BJ (cell line): ENCODE measurements at regions not wholly inside any gene's neighbourhood (a gene's known extent, or its start where the extent isn't known, plus 50 kb on each side); places are given as distances from the start of the nearest gene placed in this dataset.
"Not testable (repeated sequence)": the region's sequence is repeated elsewhere in the genome, so short reads cannot be mapped to it uniquely, and the experiment has no call there.

ENCODE experiments used
- CTCF ChIA-PET: fragments of 350-600 bp; formaldehyde crosslinking; extraction: SDS; loops from one replicate; lab custom pipeline; 2021; ENCODE audit warnings: antibody characterized with exemption, inconsistent platforms; lab: Yijun Ruan, JAX
- POLR2A ChIA-PET: fragments of 300-600 bp; sonication (Branson Sonifier 250); formaldehyde crosslinking; extraction: SDS; loops from one replicate; lab custom pipeline; 2021; ENCODE audit warnings: antibody characterized with exemption; lab: Charles Lee
- DNase-seq: peaks from one replicate; pipeline ENCODE4 v3.0.0-alpha.2; 2011; ENCODE audit warnings: low read depth
- H3K27me3 ChIP-seq: 2 replicates; pipeline ENCODE4 v1.6.0; 2011; ENCODE audit warnings: low read length; ENCODE audit not compliant: control insufficient read depth, insufficient read depth
- H3K36me3 ChIP-seq: 2 replicates; pipeline ENCODE4 v1.5.1; 2011; ENCODE audit warnings: low read length; ENCODE audit not compliant: control insufficient read depth, insufficient read depth
- H3K4me3 ChIP-seq: 2 replicates; pipeline ENCODE4 v1.5.1; 2011; ENCODE audit warnings: low read depth, mild to moderate bottlenecking, control low read depth, low read length
- TF ChIP-seq, protein P1 (sequence below): IDR thresholded peaks from 2 replicates; pipeline ENCODE4 v1.5.1; 2011; ENCODE audit warnings: low read depth, mild to moderate bottlenecking, control low read depth, inconsistent platforms, low read length, moderate library complexity; ENCODE audit not compliant: insufficient read depth

DNA sequence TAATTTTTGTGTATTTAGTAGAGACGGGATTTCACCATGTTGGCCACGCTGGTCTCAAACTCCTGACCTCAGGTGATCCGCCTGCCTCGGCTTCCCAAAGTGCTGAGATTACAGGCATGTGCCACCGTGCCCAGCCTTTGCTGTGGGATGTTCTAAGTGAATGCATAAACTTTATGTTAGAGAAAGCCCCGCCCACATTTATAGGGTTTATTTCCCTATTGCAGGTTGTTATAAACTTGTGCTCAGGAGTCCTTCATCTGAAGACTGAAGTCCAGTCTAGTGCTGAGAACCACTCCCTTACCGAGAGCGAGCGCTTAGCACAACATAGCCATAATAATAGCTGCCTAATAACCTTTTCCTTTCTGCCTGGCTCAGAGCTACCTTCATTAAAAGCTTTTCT is 75.4 kb upstream of the ZNF217 start:
- ChIA-PET CTCF (interaction anchor here (1.1 kb wide), 1 partner anchor 9 kb away, joined by 3 read pairs; no protein-coding TSS in a partner anchor), POLR2A (no interaction called here)
- DNase-seq = no peak
- H3K4me3 ChIP-seq = no peak overlapping the region
- H3K27me3 ChIP-seq = no peaks in the 10 kb centered on the region
- TF ChIP-seq, protein P1, sequence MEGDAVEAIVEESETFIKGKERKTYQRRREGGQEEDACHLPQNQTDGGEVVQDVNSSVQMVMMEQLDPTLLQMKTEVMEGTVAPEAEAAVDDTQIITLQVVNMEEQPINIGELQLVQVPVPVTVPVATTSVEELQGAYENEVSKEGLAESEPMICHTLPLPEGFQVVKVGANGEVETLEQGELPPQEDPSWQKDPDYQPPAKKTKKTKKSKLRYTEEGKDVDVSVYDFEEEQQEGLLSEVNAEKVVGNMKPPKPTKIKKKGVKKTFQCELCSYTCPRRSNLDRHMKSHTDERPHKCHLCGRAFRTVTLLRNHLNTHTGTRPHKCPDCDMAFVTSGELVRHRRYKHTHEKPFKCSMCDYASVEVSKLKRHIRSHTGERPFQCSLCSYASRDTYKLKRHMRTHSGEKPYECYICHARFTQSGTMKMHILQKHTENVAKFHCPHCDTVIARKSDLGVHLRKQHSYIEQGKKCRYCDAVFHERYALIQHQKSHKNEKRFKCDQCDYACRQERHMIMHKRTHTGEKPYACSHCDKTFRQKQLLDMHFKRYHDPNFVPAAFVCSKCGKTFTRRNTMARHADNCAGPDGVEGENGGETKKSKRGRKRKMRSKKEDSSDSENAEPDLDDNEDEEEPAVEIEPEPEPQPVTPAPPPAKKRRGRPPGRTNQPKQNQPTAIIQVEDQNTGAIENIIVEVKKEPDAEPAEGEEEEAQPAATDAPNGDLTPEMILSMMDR = no peak
- no peaks in the 10 kb centered on the region for H3K36me3 ChIP-seq

- TF ChIP-seq, protein P1 = no peak
Measured at GRCh38 chr20:53666144-53666543, 72.5 kb upstream of the ZNF217 start.

GRCh38 chr20:53664121-53664520 is 70.5 kb upstream of the ZNF217 start:
- TF ChIP-seq, protein P1 = no peak
- DNase-seq = no peak
- Histone ChIP-seq H3K4me3 (no peak overlapping the region), H3K36me3 (no peaks in the 10 kb centered on the region), H3K27me3 (no peaks in the 10 kb centered on the region)
- ChIA-PET CTCF (no interaction called here), POLR2A (no interaction called here)

More at GRCh38 chr20:53666144-53666543, 72.5 kb upstream of the ZNF217 start:
- Histone ChIP-seq H3K36me3 (no peaks in the 10 kb centered on the region), H3K27me3 (no peaks in the 10 kb centered on the region), H3K4me3 (no peak overlapping the region)
- ChIA-PET POLR2A (no interaction called here), CTCF (no interaction called here)
- no peak for DNase-seq

GRCh38 chr20:53663521-53663920 is 69.9 kb upstream of the ZNF217 start:
- DNase-seq, H3K4me3 ChIP-seq, H3K36me3 ChIP-seq, CTCF ChIA-PET, POLR2A ChIA-PET, H3K27me3 ChIP-seq: not testable (repeated sequence)

- TF ChIP-seq, protein P1 = no peak
- Histone ChIP-seq H3K27me3 (no peaks in the 10 kb centered on the region), H3K4me3 (no peak overlapping the region), H3K36me3 (no peaks in the 10 kb centered on the region)
- ChIA-PET CTCF (no interaction called here), POLR2A (no interaction called here)
- no peak for DNase-seq
Measured at GRCh38 chr20:53662595-53662994, 69.0 kb upstream of the ZNF217 start.

DNA sequence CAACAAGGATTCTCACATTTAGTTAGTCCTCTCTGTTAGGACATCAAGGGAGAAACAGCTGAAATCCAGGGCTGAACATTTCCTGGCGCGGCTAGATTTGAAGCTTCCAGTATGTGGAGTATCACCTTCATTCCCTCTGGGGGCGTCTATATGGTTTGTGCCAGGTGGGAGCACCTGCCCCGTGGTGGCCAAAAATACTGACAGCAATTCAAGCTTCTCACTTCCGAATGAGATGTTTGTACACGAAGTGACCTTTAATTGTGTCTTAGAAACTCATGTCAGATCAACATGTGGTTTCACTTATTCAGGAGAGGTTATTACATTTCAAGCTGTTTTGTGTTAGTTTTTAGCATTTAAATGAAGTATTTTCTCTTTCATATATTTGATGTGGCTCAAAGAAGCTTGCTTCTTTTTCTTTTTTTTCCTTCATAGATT is 67.3 kb upstream of the ZNF217 start:
- no peak for DNase-seq
- Histone ChIP-seq H3K27me3 (no peaks in the 10 kb centered on the region), H3K4me3 (no peak overlapping the region), H3K36me3 (no peaks in the 10 kb centered on the region)
- ChIA-PET CTCF (interaction anchor here (0.7 to 1.5 kb wide), 5 partner anchors 10 to 279 kb away, joined by 3 to 4 read pairs (median 3); no protein-coding TSS in a partner anchor), POLR2A (no interaction called here)
- TF ChIP-seq, protein P1 = no peak
